ENCODE measurements at regions not wholly inside any gene's neighbourhood (a gene's known extent, or its start where the extent isn't known, plus 50 kb on each side); places are given as distances from the start of the nearest gene placed in this dataset.

GRCh38 chr2:59986511-59986910 is 566.9 kb downstream of the BCL11A start:
- Histone ChIP-seq H3K27ac (no peak overlapping the region), H3K36me3 (no peaks in the 10 kb centered on the region)
- DNase-seq = no peak

DNA sequence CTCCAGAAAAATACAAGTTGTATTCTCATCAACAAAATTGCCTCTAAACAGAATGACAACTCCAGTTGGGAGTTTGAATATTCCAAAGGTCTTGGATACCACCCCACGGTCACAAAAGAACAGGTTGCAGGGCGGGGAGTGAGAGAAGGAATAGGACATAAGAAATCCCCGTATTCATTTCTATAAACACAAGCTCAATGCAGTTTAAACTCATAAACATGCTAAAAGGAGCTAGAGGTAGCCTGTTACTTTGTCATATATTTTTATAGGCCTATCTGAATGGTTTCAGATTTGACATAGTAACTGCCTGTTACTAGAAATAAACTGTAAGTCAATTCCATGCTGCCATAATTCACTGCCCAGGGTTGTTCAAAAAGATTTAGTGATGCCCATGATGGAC is 567.5 kb downstream of the BCL11A start:
- Histone ChIP-seq H3K9me3 (no peaks in the 10 kb centered on the region), H3K27ac (no peak overlapping the region), H3K27me3 (no peaks in the 10 kb centered on the region), H3K9ac (ENCODE audit: low read depth in 2 of 2, low read length in 2 of 2) (no peak overlapping the region), H3K4me3 (no peak overlapping the region), H3K36me3 (no peaks in the 10 kb centered on the region), H3K4me1 (no peaks in the 10 kb centered on the region)
- DNase-seq = no peak
- TF ChIP-seq, protein P1, sequence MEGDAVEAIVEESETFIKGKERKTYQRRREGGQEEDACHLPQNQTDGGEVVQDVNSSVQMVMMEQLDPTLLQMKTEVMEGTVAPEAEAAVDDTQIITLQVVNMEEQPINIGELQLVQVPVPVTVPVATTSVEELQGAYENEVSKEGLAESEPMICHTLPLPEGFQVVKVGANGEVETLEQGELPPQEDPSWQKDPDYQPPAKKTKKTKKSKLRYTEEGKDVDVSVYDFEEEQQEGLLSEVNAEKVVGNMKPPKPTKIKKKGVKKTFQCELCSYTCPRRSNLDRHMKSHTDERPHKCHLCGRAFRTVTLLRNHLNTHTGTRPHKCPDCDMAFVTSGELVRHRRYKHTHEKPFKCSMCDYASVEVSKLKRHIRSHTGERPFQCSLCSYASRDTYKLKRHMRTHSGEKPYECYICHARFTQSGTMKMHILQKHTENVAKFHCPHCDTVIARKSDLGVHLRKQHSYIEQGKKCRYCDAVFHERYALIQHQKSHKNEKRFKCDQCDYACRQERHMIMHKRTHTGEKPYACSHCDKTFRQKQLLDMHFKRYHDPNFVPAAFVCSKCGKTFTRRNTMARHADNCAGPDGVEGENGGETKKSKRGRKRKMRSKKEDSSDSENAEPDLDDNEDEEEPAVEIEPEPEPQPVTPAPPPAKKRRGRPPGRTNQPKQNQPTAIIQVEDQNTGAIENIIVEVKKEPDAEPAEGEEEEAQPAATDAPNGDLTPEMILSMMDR (IDR thresholded peaks at IDR 0.05) = no peak
- intact Hi-C loops (cut with DNase I) = no loop called here

More at GRCh38 chr2:59986511-59986910, 566.9 kb downstream of the BCL11A start:
- TF ChIP-seq, protein P1 (IDR thresholded peaks at IDR 0.05) = no peak
- no peaks in the 10 kb centered on the region for H3K4me1 ChIP-seq
- H3K27me3 ChIP-seq = no peaks in the 10 kb centered on the region
- H3K4me3 ChIP-seq = no peak overlapping the region
- H3K9me3 ChIP-seq = no peaks in the 10 kb centered on the region
- intact Hi-C loops (cut with DNase I) = no loop called here
- no peak overlapping the region for H3K9ac ChIP-seq (ENCODE audit: low read depth in 2 of 2, low read length in 2 of 2)

DNA sequence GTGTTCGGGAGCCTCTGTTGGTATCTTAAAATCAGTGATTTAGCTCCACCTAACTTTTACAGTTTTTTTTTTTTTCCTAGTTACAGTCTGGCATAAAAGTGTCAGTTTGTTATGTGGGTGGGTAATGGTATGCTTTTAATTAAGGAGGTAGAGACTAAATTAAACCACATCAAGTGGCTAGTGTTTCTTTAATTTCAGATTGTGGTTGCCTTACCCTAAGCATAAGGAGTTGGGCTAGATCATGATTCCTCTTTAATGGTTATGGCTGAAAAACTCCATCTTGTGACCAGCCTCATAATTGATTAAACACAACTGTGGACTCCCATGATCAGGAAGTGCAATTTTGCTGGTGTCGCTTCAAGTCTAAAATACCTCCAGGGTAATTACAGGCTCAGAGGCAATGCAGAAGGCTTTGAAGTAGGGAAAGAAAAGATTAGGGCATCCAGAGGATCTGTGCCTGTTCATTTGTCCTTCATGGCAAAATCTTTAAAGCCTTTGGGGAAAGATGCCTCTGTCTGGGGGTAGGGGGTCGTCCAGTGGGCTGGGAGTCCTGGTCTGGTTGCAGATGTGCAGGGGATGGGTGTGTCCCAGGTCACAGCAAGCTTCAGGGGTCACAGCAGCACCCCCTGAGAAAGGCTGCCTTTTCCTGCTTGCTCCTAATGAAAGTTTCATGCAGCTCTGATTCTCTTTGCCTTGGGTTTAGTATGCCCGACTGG is 579.2 kb downstream of the BCL11A start:
- intact Hi-C loops (cut with DNase I) = no loop called here
- DNase-seq = no peak
- TF ChIP-seq, protein P1 (IDR thresholded peaks at IDR 0.05) = no peak
- Histone ChIP-seq H3K9ac (ENCODE audit: low read depth in 2 of 2, low read length in 2 of 2) (no peak overlapping the region), H3K36me3 (no peaks in the 10 kb centered on the region), H3K4me1 (no peaks in the 10 kb centered on the region), H3K27me3 (no peaks in the 10 kb centered on the region), H3K4me3 (no peak overlapping the region), H3K9me3 (no peaks in the 10 kb centered on the region), H3K27ac (no peak overlapping the region)

DNA sequence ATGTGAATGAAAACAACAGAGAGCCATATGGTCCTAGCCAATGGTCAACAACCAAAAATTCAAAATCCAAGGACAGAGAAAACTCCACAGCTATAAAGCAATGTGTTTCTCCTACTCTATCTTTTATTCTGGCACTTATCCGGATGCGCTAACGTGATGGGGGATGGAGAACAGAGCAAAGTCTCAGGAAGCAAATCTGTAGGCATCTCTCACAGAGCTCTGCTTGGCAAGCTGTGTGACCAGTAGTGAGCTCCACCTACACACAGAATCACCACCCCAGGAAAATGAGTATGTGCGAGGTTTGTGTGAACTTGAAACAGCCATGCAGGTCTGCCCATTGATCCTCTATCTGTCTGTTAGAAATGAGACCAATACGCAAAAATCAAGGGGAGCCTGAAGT is 584.3 kb downstream of the BCL11A start:
- DNase-seq = no peak
- TF ChIP-seq, protein P1 (IDR thresholded peaks at IDR 0.05) = no peak
- H3K36me3 ChIP-seq = no peaks in the 10 kb centered on the region
- H3K27me3 ChIP-seq = no peaks in the 10 kb centered on the region
- no peaks in the 10 kb centered on the region for H3K9me3 ChIP-seq
- intact Hi-C loops (cut with DNase I) = no loop called here
- no peak overlapping the region for H3K9ac ChIP-seq (ENCODE audit: low read depth in 2 of 2, low read length in 2 of 2)
- H3K4me3 ChIP-seq = no peak overlapping the region
- H3K27ac ChIP-seq = no peak overlapping the region
- no peaks in the 10 kb centered on the region for H3K4me1 ChIP-seq

DNA sequence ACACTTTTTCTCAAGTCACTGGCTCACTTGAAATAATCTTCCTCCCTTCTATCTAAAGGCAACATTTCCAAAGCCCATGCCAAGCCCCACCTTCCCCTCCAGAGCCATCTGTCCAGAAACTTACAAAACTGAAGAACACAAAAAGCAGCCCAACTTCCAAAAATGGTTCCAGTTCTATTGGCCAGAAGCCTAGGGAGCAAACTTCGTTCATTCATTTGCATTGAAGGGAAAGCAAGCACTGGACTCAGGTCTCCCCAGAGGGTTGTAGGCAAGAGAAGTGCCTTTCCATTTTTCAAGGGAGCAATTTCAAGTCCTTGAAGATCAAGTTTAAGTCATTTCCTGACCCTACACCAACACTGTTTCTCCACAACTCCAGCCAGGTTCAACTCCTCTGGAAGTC is 585.0 kb downstream of the BCL11A start:
- Histone ChIP-seq H3K36me3 (no peaks in the 10 kb centered on the region), H3K9ac (ENCODE audit: low read depth in 2 of 2, low read length in 2 of 2) (no peak overlapping the region), H3K4me3 (no peak overlapping the region), H3K27me3 (no peaks in the 10 kb centered on the region), H3K9me3 (no peaks in the 10 kb centered on the region), H3K27ac (no peak overlapping the region), H3K4me1 (no peaks in the 10 kb centered on the region)
- TF ChIP-seq, protein P1 (IDR thresholded peaks at IDR 0.05) = no peak
- intact Hi-C loops (cut with DNase I) = no loop called here
- DNase-seq = no peak
